ENCODE measurements at regions not wholly inside any gene's neighbourhood (a gene's known extent, or its start where the extent isn't known, plus 50 kb on each side); places are given as distances from the start of the nearest gene placed in this dataset.
"Not testable (repeated sequence)": the region's sequence is repeated elsewhere in the genome, so short reads cannot be mapped to it uniquely, and the experiment has no call there.

- Histone ChIP-seq H3K4me1 (ENCODE audit: control insufficient read depth, insufficient read depth, low read length) (peaks cover 5% of the 10 kb centered on the region; the same call in 1 of the 2 replicates), H3K36me3 (ENCODE audit: control insufficient read depth, insufficient read depth, low read length) (no peaks in the 10 kb centered on the region), H3K27me3 (ENCODE audit: control insufficient read depth, insufficient read depth, low read length) (no peaks in the 10 kb centered on the region), H3K4me3 (ENCODE audit: low read length) (no peak overlapping the region), H3K27ac (ENCODE audit: low read length) (no peak overlapping the region), H3K9me3 (ENCODE audit: control insufficient read depth, insufficient read depth, low read length) (no peaks in the 10 kb centered on the region)
- no CpG with 5 or more reads among the region's 7 CpGs for WGBS (ENCODE audit: insufficient coverage, insufficient read length)
- DNase-seq (ENCODE audit: low read depth, low spot score): no peak
Measured at GRCh38 chr1:30000266-30000665, 723.1 kb downstream of the MATN1 start.

- H3K4me1 ChIP-seq (ENCODE audit: control insufficient read depth, insufficient read depth, low read length): peaks cover 5% of the 10 kb centered on the region; the same call in 1 of the 2 replicates
- no CpG with 5 or more reads among the region's 1 CpG for WGBS (ENCODE audit: insufficient coverage, insufficient read length)
- H3K27ac ChIP-seq (ENCODE audit: low read length): no peak overlapping the region
- no peaks in the 10 kb centered on the region for H3K9me3 ChIP-seq (ENCODE audit: control insufficient read depth, insufficient read depth, low read length)
- no peak overlapping the region for H3K4me3 ChIP-seq (ENCODE audit: low read length)
- no peaks in the 10 kb centered on the region for H3K27me3 ChIP-seq (ENCODE audit: control insufficient read depth, insufficient read depth, low read length)
- no peak for DNase-seq (ENCODE audit: low read depth, low spot score)
- H3K36me3 ChIP-seq (ENCODE audit: control insufficient read depth, insufficient read depth, low read length): no peaks in the 10 kb centered on the region
Measured at GRCh38 chr1:29999595-29999994, 723.8 kb downstream of the MATN1 start.

- H3K4me1 ChIP-seq (ENCODE audit: control insufficient read depth, insufficient read depth, low read length): peaks cover 5% of the 10 kb centered on the region; the same call in 1 of the 2 replicates
- no peak overlapping the region for H3K27ac ChIP-seq (ENCODE audit: low read length)
- WGBS (ENCODE audit: insufficient coverage, insufficient read length): no CpG with 5 or more reads among the region's 4 CpGs
- DNase-seq (ENCODE audit: low read depth, low spot score): no peak
- no peaks in the 10 kb centered on the region for H3K9me3 ChIP-seq (ENCODE audit: control insufficient read depth, insufficient read depth, low read length)
- H3K4me3 ChIP-seq (ENCODE audit: low read length): no peak overlapping the region
- no peaks in the 10 kb centered on the region for H3K36me3 ChIP-seq (ENCODE audit: control insufficient read depth, insufficient read depth, low read length)
- no peaks in the 10 kb centered on the region for H3K27me3 ChIP-seq (ENCODE audit: control insufficient read depth, insufficient read depth, low read length)
Measured at GRCh38 chr1:29998686-29999085, 724.7 kb downstream of the MATN1 start.

- H3K4me3 ChIP-seq (ENCODE audit: low read length); H3K36me3 ChIP-seq (ENCODE audit: control insufficient read depth, insufficient read depth, low read length); H3K27me3 ChIP-seq (ENCODE audit: control insufficient read depth, insufficient read depth, low read length); H3K9me3 ChIP-seq (ENCODE audit: control insufficient read depth, insufficient read depth, low read length); H3K27ac ChIP-seq (ENCODE audit: low read length); DNase-seq (ENCODE audit: low read depth, low spot score); H3K4me1 ChIP-seq (ENCODE audit: control insufficient read depth, insufficient read depth, low read length): not testable (repeated sequence)
- no CpG with 5 or more reads among the region's 3 CpGs for WGBS (ENCODE audit: insufficient coverage, insufficient read length)
Measured at GRCh38 chr1:29997818-29998217, 725.6 kb downstream of the MATN1 start.

GRCh38 chr1:29993950-29994349, 729.4 kb downstream of the MATN1 start:
- no peaks in the 10 kb centered on the region for H3K9me3 ChIP-seq (ENCODE audit: control insufficient read depth, insufficient read depth, low read length)
- no peaks in the 10 kb centered on the region for H3K36me3 ChIP-seq (ENCODE audit: control insufficient read depth, insufficient read depth, low read length)
- no peak overlapping the region for H3K4me3 ChIP-seq (ENCODE audit: low read length)
- H3K4me1 ChIP-seq (ENCODE audit: control insufficient read depth, insufficient read depth, low read length): no peaks in the 10 kb centered on the region
- H3K27me3 ChIP-seq (ENCODE audit: control insufficient read depth, insufficient read depth, low read length): no peaks in the 10 kb centered on the region
- DNase-seq (ENCODE audit: low read depth, low spot score): no peak
- no peak overlapping the region for H3K27ac ChIP-seq (ENCODE audit: low read length)

- no peak overlapping the region for H3K27ac ChIP-seq (ENCODE audit: low read length)
- H3K4me3 ChIP-seq (ENCODE audit: low read length): no peak overlapping the region
- no peaks in the 10 kb centered on the region for H3K9me3 ChIP-seq (ENCODE audit: control insufficient read depth, insufficient read depth, low read length)
- no CpG with 5 or more reads among the region's 3 CpGs for WGBS (ENCODE audit: insufficient coverage, insufficient read length)
- no peak for DNase-seq (ENCODE audit: low read depth, low spot score)
- H3K36me3 ChIP-seq (ENCODE audit: control insufficient read depth, insufficient read depth, low read length): no peaks in the 10 kb centered on the region
- no peaks in the 10 kb centered on the region for H3K27me3 ChIP-seq (ENCODE audit: control insufficient read depth, insufficient read depth, low read length)
- H3K4me1 ChIP-seq (ENCODE audit: control insufficient read depth, insufficient read depth, low read length): no peaks in the 10 kb centered on the region
Measured at GRCh38 chr1:29991815-29992214, 731.6 kb downstream of the MATN1 start.

- Histone ChIP-seq H3K36me3 (ENCODE audit: control insufficient read depth, insufficient read depth, low read length) (no peaks in the 10 kb centered on the region), H3K4me1 (ENCODE audit: control insufficient read depth, insufficient read depth, low read length) (no peaks in the 10 kb centered on the region), H3K4me3 (ENCODE audit: low read length) (no peak overlapping the region), H3K27ac (ENCODE audit: low read length) (no peak overlapping the region), H3K9me3 (ENCODE audit: control insufficient read depth, insufficient read depth, low read length) (no peaks in the 10 kb centered on the region), H3K27me3 (ENCODE audit: control insufficient read depth, insufficient read depth, low read length) (no peaks in the 10 kb centered on the region)
- WGBS (ENCODE audit: insufficient coverage, insufficient read length): no CpG with 5 or more reads among the region's 15 CpGs
- DNase-seq (ENCODE audit: low read depth, low spot score): no peak
Measured at GRCh38 chr1:29991025-29991424, 732.4 kb downstream of the MATN1 start.

GRCh38 chr1:29990304-29990703, 733.1 kb downstream of the MATN1 start:
- no peaks in the 10 kb centered on the region for H3K4me1 ChIP-seq (ENCODE audit: control insufficient read depth, insufficient read depth, low read length)
- no peaks in the 10 kb centered on the region for H3K9me3 ChIP-seq (ENCODE audit: control insufficient read depth, insufficient read depth, low read length)
- H3K27ac ChIP-seq (ENCODE audit: low read length): no peak overlapping the region
- no peak for DNase-seq (ENCODE audit: low read depth, low spot score)
- no peaks in the 10 kb centered on the region for H3K27me3 ChIP-seq (ENCODE audit: control insufficient read depth, insufficient read depth, low read length)
- WGBS (ENCODE audit: insufficient coverage, insufficient read length): no CpG with 5 or more reads among the region's 8 CpGs
- no peaks in the 10 kb centered on the region for H3K36me3 ChIP-seq (ENCODE audit: control insufficient read depth, insufficient read depth, low read length)
- no peak overlapping the region for H3K4me3 ChIP-seq (ENCODE audit: low read length)

GRCh38 chr1:29986986-29987385, 736.4 kb downstream of the MATN1 start:
- no CpG with 5 or more reads among the region's 2 CpGs for WGBS (ENCODE audit: insufficient coverage, insufficient read length)

GRCh38 chr1:29985606-29985945, 737.8 kb downstream of the MATN1 start:
- no CpG with 5 or more reads among the region's 5 CpGs for WGBS (ENCODE audit: insufficient coverage, insufficient read length)
- no peaks in the 10 kb centered on the region for H3K9me3 ChIP-seq (ENCODE audit: control insufficient read depth, insufficient read depth, low read length)
- H3K4me3 ChIP-seq (ENCODE audit: low read length): no peak overlapping the region
- DNase-seq (ENCODE audit: low read depth, low spot score): no peak
- no peak overlapping the region for H3K27ac ChIP-seq (ENCODE audit: low read length)
- no peaks in the 10 kb centered on the region for H3K27me3 ChIP-seq (ENCODE audit: control insufficient read depth, insufficient read depth, low read length)
- H3K4me1 ChIP-seq (ENCODE audit: control insufficient read depth, insufficient read depth, low read length): peaks cover 3% of the 10 kb centered on the region; the same call in 1 of the 2 replicates
- H3K36me3 ChIP-seq (ENCODE audit: control insufficient read depth, insufficient read depth, low read length): no peaks in the 10 kb centered on the region

More at GRCh38 chr1:29986986-29987385, 736.4 kb downstream of the MATN1 start:
- H3K27me3 ChIP-seq (ENCODE audit: control insufficient read depth, insufficient read depth, low read length): no peaks in the 10 kb centered on the region
- peaks cover 3% of the 10 kb centered on the region; the same call in 1 of the 2 replicates for H3K4me1 ChIP-seq (ENCODE audit: control insufficient read depth, insufficient read depth, low read length)
- no peak overlapping the region for H3K27ac ChIP-seq (ENCODE audit: low read length)
- H3K9me3 ChIP-seq (ENCODE audit: control insufficient read depth, insufficient read depth, low read length): no peaks in the 10 kb centered on the region
- no peak overlapping the region for H3K4me3 ChIP-seq (ENCODE audit: low read length)
- DNase-seq (ENCODE audit: low read depth, low spot score): no peak
- H3K36me3 ChIP-seq (ENCODE audit: control insufficient read depth, insufficient read depth, low read length): no peaks in the 10 kb centered on the region

GRCh38 chr1:29984862-29985605, 738.4 kb downstream of the MATN1 start:
- Histone ChIP-seq H3K27ac (ENCODE audit: low read length) (no peak overlapping the region), H3K36me3 (ENCODE audit: control insufficient read depth, insufficient read depth, low read length) (no peaks in the 10 kb centered on the region), H3K4me1 (ENCODE audit: control insufficient read depth, insufficient read depth, low read length) (peaks cover 3% of the 10 kb centered on the region; the same call in 1 of the 2 replicates), H3K9me3 (ENCODE audit: control insufficient read depth, insufficient read depth, low read length) (no peaks in the 10 kb centered on the region), H3K27me3 (ENCODE audit: control insufficient read depth, insufficient read depth, low read length) (no peaks in the 10 kb centered on the region), H3K4me3 (ENCODE audit: low read length) (no peak overlapping the region)
- no peak for DNase-seq (ENCODE audit: low read depth, low spot score)
- no CpG with 5 or more reads among the region's 7 CpGs for WGBS (ENCODE audit: insufficient coverage, insufficient read length)
